SK-N-MC (cell line): ENCODE measurements at regions not wholly inside any gene's neighbourhood (a gene's known extent, or its start where the extent isn't known, plus 50 kb on each side); places are given as distances from the start of the nearest gene placed in this dataset.

Experiments used
- EZH2 ChIP-seq: fragments of 200-600 bp; sonication (generic); IDR thresholded peaks from one replicate; pipeline ENCODE4 v1.6.1; 2017; ENCODE audit warnings: antibody characterized with exemption
- POLR2AphosphoS5 ChIP-seq: IDR thresholded peaks from 2 replicates; pipeline ENCODE4 v1.6.1; 2012; ENCODE audit warnings: mild to moderate bottlenecking, low read depth, low read length, borderline replicate concordance

- TF ChIP-seq EZH2 (no peak), POLR2AphosphoS5 (no peak)
These were observed 221.6 kb downstream of the CDC5L start for GRCh38 chr6:44609051-44609612.
